HUES6 (cell line): ENCODE measurements at regions not wholly inside any gene's neighbourhood (a gene's known extent, or its start where the extent isn't known, plus 50 kb on each side); places are given as distances from the start of the nearest gene placed in this dataset.

ENCODE experiments used
- H3K27ac ChIP-seq: 2 replicates; pipeline ENCODE4 v1.7.0; 2013; ENCODE audit warnings: low read depth, mild to moderate bottlenecking, low read length, inconsistent platforms
- H3K27me3 ChIP-seq: 2 replicates; pipeline ENCODE4 v1.6.1; 2013; ENCODE audit warnings: low read length; ENCODE audit not compliant: control insufficient read depth, insufficient read depth
- H3K36me3 ChIP-seq: 2 replicates; pipeline ENCODE4 v1.6.1; 2013; ENCODE audit warnings: low read length; ENCODE audit not compliant: control insufficient read depth, insufficient read depth
- H3K4me1 ChIP-seq: 2 replicates; pipeline ENCODE4 v1.6.1; 2013; ENCODE audit warnings: low read length; ENCODE audit not compliant: control insufficient read depth, insufficient read depth
- H3K4me3 ChIP-seq: 2 replicates; pipeline ENCODE4 v1.5.1; 2013; ENCODE audit warnings: low read depth, low read length
- H3K9ac ChIP-seq: one replicate; pipeline ENCODE4 v1.6.1; 2013; ENCODE audit warnings: mild to moderate bottlenecking, low read length
- H3K9me3 ChIP-seq: 2 replicates; pipeline ENCODE4 v1.6.1; 2013; ENCODE audit warnings: low read depth, low read length; ENCODE audit not compliant: control insufficient read depth, insufficient read depth

- Histone ChIP-seq H3K4me3 (no peak overlapping the region), H3K4me1 (no peaks in the 10 kb centered on the region), H3K9ac (no peak overlapping the region), H3K9me3 (peaks cover 2% of the 10 kb centered on the region; the same call in 1 of the 2 replicates), H3K27ac (no peak overlapping the region), H3K36me3 (no peaks in the 10 kb centered on the region), H3K27me3 (no peaks in the 10 kb centered on the region)
These were observed 119.2 kb upstream of the SCAF11 start for GRCh38 chr12:46109343-46110222.

GRCh38 chr12:46108721-46109120 lies 118.3 kb upstream of the SCAF11 start:
- H3K27ac ChIP-seq = no peak overlapping the region
- H3K27me3 ChIP-seq = no peaks in the 10 kb centered on the region
- no peaks in the 10 kb centered on the region for H3K4me1 ChIP-seq
- H3K36me3 ChIP-seq = no peaks in the 10 kb centered on the region
- H3K9ac ChIP-seq = no peak overlapping the region
- H3K4me3 ChIP-seq = no peak overlapping the region
- H3K9me3 ChIP-seq = peaks cover 2% of the 10 kb centered on the region; the same call in 1 of the 2 replicates

DNA sequence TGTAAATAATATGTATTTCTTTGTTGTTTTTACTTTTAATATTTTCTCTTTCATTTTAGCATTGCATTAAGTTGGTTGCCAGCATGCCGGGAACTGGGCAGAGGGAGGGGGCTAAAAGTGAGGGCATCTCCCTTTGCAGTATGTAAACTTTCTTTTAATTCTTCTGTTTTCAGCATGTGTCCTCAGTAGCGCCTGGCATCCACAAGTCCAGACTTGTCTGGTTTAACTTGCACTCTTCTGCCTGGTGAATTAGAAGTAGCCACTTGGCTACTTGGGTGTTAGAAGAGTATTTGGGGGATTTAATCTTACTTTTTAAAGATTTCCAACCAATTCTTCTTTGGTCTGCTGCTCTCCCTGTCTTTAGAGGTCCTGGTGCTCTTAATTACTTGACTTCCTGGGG lies 117.2 kb upstream of the SCAF11 start:
- Histone ChIP-seq H3K36me3 (no peaks in the 10 kb centered on the region), H3K27me3 (no peaks in the 10 kb centered on the region), H3K27ac (no peak overlapping the region), H3K4me1 (no peaks in the 10 kb centered on the region), H3K4me3 (no peak overlapping the region), H3K9ac (no peak overlapping the region), H3K9me3 (no peaks in the 10 kb centered on the region)

- no peaks in the 10 kb centered on the region for H3K36me3 ChIP-seq
- no peak overlapping the region for H3K27ac ChIP-seq
- H3K9me3 ChIP-seq = no peaks in the 10 kb centered on the region
- no peaks in the 10 kb centered on the region for H3K27me3 ChIP-seq
- no peak overlapping the region for H3K9ac ChIP-seq
- no peaks in the 10 kb centered on the region for H3K4me1 ChIP-seq
- no peak overlapping the region for H3K4me3 ChIP-seq
These were observed 115.4 kb upstream of the SCAF11 start for GRCh38 chr12:46105735-46106134.

GRCh38 chr12:46103559-46104383 lies 113.4 kb upstream of the SCAF11 start:
- no peaks in the 10 kb centered on the region for H3K4me1 ChIP-seq
- no peak overlapping the region for H3K27ac ChIP-seq

DNA sequence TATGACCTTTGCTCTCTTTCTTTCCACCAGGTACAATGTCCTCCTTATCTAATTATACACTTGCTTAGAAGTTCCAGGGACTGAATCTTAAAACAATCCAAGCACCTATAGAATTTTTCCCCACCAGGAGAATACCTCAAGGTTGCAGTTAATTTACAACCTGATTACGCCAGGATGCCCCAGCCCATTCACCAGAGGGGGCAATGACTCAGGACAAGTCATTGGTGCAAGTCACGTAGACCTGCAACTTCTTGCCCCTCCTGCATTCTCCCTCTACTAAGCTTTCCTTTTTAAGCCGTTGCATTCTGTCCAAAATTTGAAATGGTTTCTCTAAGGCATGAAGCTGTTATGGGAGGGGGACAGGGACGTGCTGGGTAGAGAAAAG lies 111.1 kb upstream of the SCAF11 start:
- Histone ChIP-seq H3K9me3 (no peaks in the 10 kb centered on the region), H3K27ac (no peak overlapping the region), H3K4me3 (no peak overlapping the region)

More at GRCh38 chr12:46103559-46104383, 113.4 kb upstream of the SCAF11 start:
- Histone ChIP-seq H3K36me3 (no peaks in the 10 kb centered on the region), H3K27me3 (no peaks in the 10 kb centered on the region), H3K9me3 (no peaks in the 10 kb centered on the region), H3K4me3 (no peak overlapping the region), H3K9ac (no peak overlapping the region)

GRCh38 chr12:46100551-46101484 lies 110.4 kb upstream of the SCAF11 start:
- Histone ChIP-seq H3K4me3 (no peak overlapping the region), H3K27ac (no peak overlapping the region), H3K27me3 (no peaks in the 10 kb centered on the region), H3K4me1 (no peaks in the 10 kb centered on the region), H3K9ac (no peak overlapping the region), H3K9me3 (no peaks in the 10 kb centered on the region), H3K36me3 (no peaks in the 10 kb centered on the region)

More for the DNA sequence above, 111.1 kb upstream of the SCAF11 start:
- Histone ChIP-seq H3K36me3 (no peaks in the 10 kb centered on the region), H3K4me1 (no peaks in the 10 kb centered on the region), H3K27me3 (no peaks in the 10 kb centered on the region), H3K9ac (no peak overlapping the region)

- H3K27ac ChIP-seq = no peak overlapping the region
- H3K9ac ChIP-seq = no peak overlapping the region
- H3K36me3 ChIP-seq = no peaks in the 10 kb centered on the region
- H3K27me3 ChIP-seq = no peaks in the 10 kb centered on the region
- no peaks in the 10 kb centered on the region for H3K4me1 ChIP-seq
- peaks cover 63% of the 10 kb centered on the region for H3K9me3 ChIP-seq
- H3K4me3 ChIP-seq = no peak overlapping the region
These were observed 99.2 kb upstream of the SCAF11 start for GRCh38 chr12:46089414-46090162.

DNA sequence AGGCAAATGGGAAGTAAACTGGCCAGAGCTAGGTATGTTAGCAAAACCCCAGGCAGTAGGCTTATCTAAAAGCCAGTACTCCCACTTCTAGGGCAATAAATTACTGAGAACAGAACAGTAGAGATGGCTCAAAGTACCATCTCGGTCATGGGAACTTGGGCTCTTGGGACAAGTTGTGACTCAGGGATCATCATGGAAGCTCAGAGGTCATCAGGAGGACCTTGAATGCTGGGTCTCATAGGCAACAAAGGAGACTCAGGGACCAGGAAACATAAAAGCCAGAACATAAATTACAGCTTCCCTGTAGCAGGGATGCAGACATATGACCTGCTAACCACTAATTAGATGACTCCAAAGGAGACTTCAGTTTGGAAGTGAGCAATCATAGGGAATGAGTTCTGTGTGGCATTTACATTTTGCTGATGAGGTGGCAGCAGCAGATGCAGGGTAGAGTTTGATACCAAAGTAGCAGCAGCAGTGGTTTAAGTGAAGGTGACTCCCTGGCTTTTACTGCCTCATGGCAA lies 97.6 kb upstream of the SCAF11 start:
- H3K9ac ChIP-seq = no peak overlapping the region

More for the DNA sequence above, 97.6 kb upstream of the SCAF11 start:
- H3K27me3 ChIP-seq = no peaks in the 10 kb centered on the region
- peaks cover 78% of the 10 kb centered on the region for H3K9me3 ChIP-seq
- no peaks in the 10 kb centered on the region for H3K4me1 ChIP-seq
- no peaks in the 10 kb centered on the region for H3K36me3 ChIP-seq
- H3K4me3 ChIP-seq = no peak overlapping the region
- H3K27ac ChIP-seq = no peak overlapping the region
